H9 (cell line): ENCODE measurements at regions not wholly inside any gene's neighbourhood (a gene's known extent, or its start where the extent isn't known, plus 50 kb on each side); places are given as distances from the start of the nearest gene placed in this dataset.

Experiments
- DNase-seq: peaks from one replicate; pipeline ENCODE4 v3.0.0-alpha.2; 2017
- H2AFZ ChIP-seq: one replicate; pipeline ENCODE4 v1.6.1; 2013; ENCODE audit warnings: mild to moderate bottlenecking, low read length, control low read depth, moderate library complexity
- H2AK5ac ChIP-seq: 2 replicates; pipeline ENCODE4 v1.6.1; 2013; ENCODE audit warnings: low read length, control low read depth, mixed read lengths; ENCODE audit not compliant: insufficient read length
- H2BK120ac ChIP-seq: one replicate; pipeline ENCODE4 v1.6.1; 2013; ENCODE audit warnings: low read depth, mild to moderate bottlenecking, low read length, control low read depth, inconsistent platforms; ENCODE audit not compliant: poor library complexity, severe bottlenecking
- H2BK12ac ChIP-seq: 2 replicates; pipeline ENCODE4 v1.6.1; 2013; ENCODE audit warnings: low read length, control low read depth, mixed read lengths, low read depth; ENCODE audit not compliant: insufficient read length
- H2BK15ac ChIP-seq: 2 replicates; pipeline ENCODE4 v1.6.1; 2013; ENCODE audit warnings: low read depth, low read length, control low read depth
- H2BK20ac ChIP-seq: one replicate; pipeline ENCODE4 v1.6.1; 2013; ENCODE audit warnings: low read depth, mild to moderate bottlenecking, low read length, control low read depth, inconsistent platforms; ENCODE audit not compliant: poor library complexity, severe bottlenecking
- H2BK5ac ChIP-seq: 2 replicates; pipeline ENCODE4 v1.6.1; 2013; ENCODE audit warnings: low read length, control low read depth, mixed read lengths; ENCODE audit not compliant: insufficient read length
- H3K14ac ChIP-seq: 2 replicates; pipeline ENCODE4 v1.6.1; 2013; ENCODE audit warnings: low read length, control low read depth; ENCODE audit not compliant: insufficient read depth
- H3K18ac ChIP-seq: 2 replicates; pipeline ENCODE4 v1.6.1; 2013; ENCODE audit warnings: low read depth, mild to moderate bottlenecking, mixed read lengths, low read length, control low read depth; ENCODE audit not compliant: insufficient read length
- H3K23ac ChIP-seq: 2 replicates; pipeline ENCODE4 v1.6.1; 2013; ENCODE audit warnings: low read length, control low read depth, mixed read lengths, low read depth; ENCODE audit not compliant: insufficient read length
- H3K23me2 ChIP-seq: 2 replicates; pipeline ENCODE4 v1.6.1; 2013; ENCODE audit warnings: low read depth, mild to moderate bottlenecking, mixed read lengths, low read length, control low read depth; ENCODE audit not compliant: insufficient read length, poor library complexity, severe bottlenecking
- H3K27ac ChIP-seq: 2 replicates; pipeline ENCODE4 v1.5.1; 2013; ENCODE audit warnings: low read length, control low read depth, mixed read lengths, low read depth; ENCODE audit not compliant: insufficient read length
- H3K27me3 ChIP-seq: 2 replicates; pipeline ENCODE4 v1.6.1; 2013; ENCODE audit warnings: low read length, control low read depth, inconsistent platforms; ENCODE audit not compliant: insufficient read depth
- H3K4ac ChIP-seq: 2 replicates; pipeline ENCODE4 v1.6.1; 2013; ENCODE audit warnings: low read depth, mild to moderate bottlenecking, control low read depth, inconsistent platforms, low read length, moderate library complexity
- H3K4me1 ChIP-seq: 2 replicates; pipeline ENCODE4 v1.6.1; 2013; ENCODE audit warnings: low read length, control low read depth, inconsistent platforms; ENCODE audit not compliant: insufficient read depth
- H3K4me2 ChIP-seq: 2 replicates; pipeline ENCODE4 v1.6.1; 2013; ENCODE audit warnings: low read length, control low read depth, mixed read lengths; ENCODE audit not compliant: insufficient read length, insufficient read depth
- H3K56ac ChIP-seq: 2 replicates; pipeline ENCODE4 v1.6.1; 2013; ENCODE audit warnings: low read depth, mild to moderate bottlenecking, mixed read lengths, low read length, control low read depth; ENCODE audit not compliant: insufficient read length
- H3K79me1 ChIP-seq: 2 replicates; pipeline ENCODE4 v1.6.1; 2013; ENCODE audit warnings: low read depth, mild to moderate bottlenecking, moderate library complexity, low read length, control low read depth, inconsistent platforms; ENCODE audit not compliant: insufficient read depth, poor library complexity, severe bottlenecking
- H3K79me2 ChIP-seq: 2 replicates; pipeline ENCODE4 v1.6.1; 2013; ENCODE audit warnings: low read length, control low read depth, inconsistent platforms; ENCODE audit not compliant: insufficient read depth
- H3K9ac ChIP-seq: 2 replicates; pipeline ENCODE4 v1.6.1; 2013; ENCODE audit warnings: low read length, control low read depth, mixed read lengths; ENCODE audit not compliant: insufficient read length; ENCODE audit errors: extremely low read depth
- H3K9me3 ChIP-seq: one replicate; pipeline ENCODE4 v1.6.1; 2013; ENCODE audit warnings: low read depth, low read length, inconsistent platforms; ENCODE audit not compliant: control insufficient read depth
- H3T11ph ChIP-seq: one replicate; pipeline ENCODE4 v1.6.1; 2013; ENCODE audit warnings: mild to moderate bottlenecking, low read length, control low read depth, inconsistent platforms
- H4K20me1 ChIP-seq: one replicate; pipeline ENCODE4 v1.6.1; 2013; ENCODE audit not compliant: control insufficient read depth, insufficient read length, insufficient read depth
- H4K5ac ChIP-seq: 2 replicates; pipeline ENCODE4 v1.6.1; 2013; ENCODE audit warnings: low read depth, mild to moderate bottlenecking, mixed read lengths, low read length, control low read depth; ENCODE audit not compliant: insufficient read length
- H4K8ac ChIP-seq: replicated peaks from 2 replicates; pipeline ENCODE4 v1.6.1; 2013; ENCODE audit warnings: low read length, control low read depth, mixed read lengths, low read depth; ENCODE audit not compliant: insufficient read length
- H4K91ac ChIP-seq: 2 replicates; pipeline ENCODE4 v1.6.1; 2013; ENCODE audit warnings: low read depth, mild to moderate bottlenecking, moderate library complexity, mixed read lengths, low read length, control low read depth; ENCODE audit not compliant: insufficient read length
- H3K27ac Mint-ChIP-seq, 3 experiments: 2 replicates in 2 of 3; 3 replicates in 1 of 3; pipeline ENCODE4 v1.8.0; 2020 to 2021; ENCODE audit warnings: mixed read lengths in 3 of 3, mild to moderate bottlenecking in 1 of 3, moderate library complexity in 1 of 3
- H3K27me3 Mint-ChIP-seq: 2 replicates; pipeline ENCODE4 v1.8.0; 2021; ENCODE audit warnings: low read depth, mild to moderate bottlenecking, moderate library complexity, mixed read lengths
- H3K36me3 Mint-ChIP-seq, 3 experiments: 2 replicates in 2 of 3; 3 replicates in 1 of 3; pipeline ENCODE4 v1.8.0; 2020 to 2021; ENCODE audit warnings: low read depth in 3 of 3, mixed read lengths in 3 of 3; ENCODE audit not compliant: insufficient read depth in 1 of 3
- H3K4me1 Mint-ChIP-seq, 2 experiments: 2 replicates each; pipeline ENCODE4 v1.8.0; 2020; ENCODE audit warnings: mixed read lengths in 2 of 2
- H3K4me3 Mint-ChIP-seq, 2 experiments: 2 replicates in 1 of 2; 3 replicates in 1 of 2; pipeline ENCODE4 v1.8.0; 2020 to 2021; ENCODE audit warnings: mild to moderate bottlenecking in 2 of 2, mixed read lengths in 2 of 2, moderate library complexity in 1 of 2
- H3K9me3 Mint-ChIP-seq, 2 experiments: 2 replicates in 1 of 2; 3 replicates in 1 of 2; pipeline ENCODE4 v1.8.0; 2020; ENCODE audit warnings: mild to moderate bottlenecking in 2 of 2, mixed read lengths in 2 of 2, moderate library complexity in 1 of 2
- CTCF ChIP-seq: fragments of 200-600 bp; sonication (generic); conservative IDR thresholded peaks from 3 replicates; pipeline ENCODE4 v1.8.0; 2021; ENCODE audit warnings: antibody characterized with exemption, mild to moderate bottlenecking
- WGBS: extraction: QIAGEN DNeasy Blood & Tissue Kit; methylation state at CpG from one replicate; pipeline ENCODE4 v1.1.7; 2013; ENCODE audit warnings: missing lambda C conversion rate, low lambda C conversion rate, mixed read lengths; ENCODE audit not compliant: insufficient read length; ENCODE audit errors: extremely low coverage; 5-methylcytosine and 5-hydroxymethylcytosine counted together

GRCh38 chr12:78697817-78698415 is 166.7 kb upstream of the SYT1 start:
- H3K79me2 ChIP-seq = no peaks in the 10 kb centered on the region
- no CpG with 5 or more reads among the region's 2 CpGs for WGBS
- no peak overlapping the region for H3K27ac Mint-ChIP-seq

More at GRCh38 chr12:78697817-78698415, 166.7 kb upstream of the SYT1 start:
- H2BK20ac ChIP-seq = no peak overlapping the region
- no peaks in the 10 kb centered on the region for H3K36me3 Mint-ChIP-seq
- no peak overlapping the region for H3T11ph ChIP-seq
- H2BK12ac ChIP-seq = no peak overlapping the region
- no peak overlapping the region for H4K8ac ChIP-seq
- H3K4me1 Mint-ChIP-seq = no peaks in the 10 kb centered on the region
- H2BK15ac ChIP-seq = no peak overlapping the region
- H4K20me1 ChIP-seq = no peaks in the 10 kb centered on the region
- no peak overlapping the region for H4K5ac ChIP-seq
- no peak overlapping the region for H2AFZ ChIP-seq
- DNase-seq = no peak
- H3K27me3 Mint-ChIP-seq = no peaks in the 10 kb centered on the region
- H3K18ac ChIP-seq = no peak overlapping the region
- no peak overlapping the region for H3K4me3 Mint-ChIP-seq
- H4K91ac ChIP-seq = no peak overlapping the region
- H3K9ac ChIP-seq = no peak overlapping the region
- H2BK5ac ChIP-seq = no peak overlapping the region
- H3K14ac ChIP-seq = no peak overlapping the region
- no peak overlapping the region for H3K4ac ChIP-seq
- no peaks in the 10 kb centered on the region for H3K9me3 ChIP-seq
- H3K4me1 ChIP-seq = no peaks in the 10 kb centered on the region
- no peak overlapping the region for H3K27ac ChIP-seq
- no peak overlapping the region for H3K56ac ChIP-seq
- no peaks in the 10 kb centered on the region for H3K27me3 ChIP-seq
- no peaks in the 10 kb centered on the region for H3K9me3 Mint-ChIP-seq
- no peak overlapping the region for H2AK5ac ChIP-seq
- H3K23ac ChIP-seq = no peak overlapping the region
- H3K23me2 ChIP-seq = no peaks in the 10 kb centered on the region
- no peak overlapping the region for H3K4me2 ChIP-seq
- H3K79me1 ChIP-seq = no peaks in the 10 kb centered on the region
- no peak overlapping the region for H2BK120ac ChIP-seq
- no peak for TF ChIP-seq CTCF
